IPS-18a (cell line): ENCODE measurements at regions not wholly inside any gene's neighbourhood (a gene's known extent, or its start where the extent isn't known, plus 50 kb on each side); places are given as distances from the start of the nearest gene placed in this dataset.

Experiments
- H3K27ac ChIP-seq: one replicate; pipeline ENCODE4 v1.5.1; 2013; ENCODE audit warnings: low read length
- H3K27me3 ChIP-seq: one replicate; pipeline ENCODE4 v1.6.1; 2013; ENCODE audit warnings: mild to moderate bottlenecking, low read length; ENCODE audit not compliant: control insufficient read depth, insufficient read depth
- H3K36me3 ChIP-seq: one replicate; pipeline ENCODE4 v1.6.1; 2013; ENCODE audit warnings: low read depth, low read length; ENCODE audit not compliant: control insufficient read depth
- H3K4me1 ChIP-seq: one replicate; pipeline ENCODE4 v1.6.1; 2013; ENCODE audit warnings: low read depth, low read length; ENCODE audit not compliant: control insufficient read depth
- H3K4me3 ChIP-seq: one replicate; pipeline ENCODE4 v1.5.1; 2013; ENCODE audit warnings: low read length
- H3K9ac ChIP-seq: one replicate; pipeline ENCODE4 v1.6.1; 2013; ENCODE audit warnings: mild to moderate bottlenecking, low read length, moderate library complexity
- H3K9me3 ChIP-seq: one replicate; pipeline ENCODE4 v1.6.1; 2013; ENCODE audit warnings: low read depth, low read length; ENCODE audit not compliant: control insufficient read depth

- Histone ChIP-seq H3K9ac (no peak overlapping the region), H3K36me3 (no peaks in the 10 kb centered on the region), H3K27ac (no peak overlapping the region), H3K4me3 (no peak overlapping the region), H3K4me1 (peaks cover 16% of the 10 kb centered on the region), H3K9me3 (no peaks in the 10 kb centered on the region), H3K27me3 (no peaks in the 10 kb centered on the region)
Measured at GRCh38 chr5:107100121-107100520, 570.6 kb downstream of the EFNA5 start.

- H3K27ac ChIP-seq: no peak overlapping the region
- peaks cover 3% of the 10 kb centered on the region for H3K9me3 ChIP-seq
- H3K9ac ChIP-seq: no peak overlapping the region
- no peaks in the 10 kb centered on the region for H3K36me3 ChIP-seq
- H3K4me1 ChIP-seq: peaks cover 13% of the 10 kb centered on the region
- no peaks in the 10 kb centered on the region for H3K27me3 ChIP-seq
- no peak overlapping the region for H3K4me3 ChIP-seq
Measured at GRCh38 chr5:107099506-107099905, 571.2 kb downstream of the EFNA5 start.

DNA sequence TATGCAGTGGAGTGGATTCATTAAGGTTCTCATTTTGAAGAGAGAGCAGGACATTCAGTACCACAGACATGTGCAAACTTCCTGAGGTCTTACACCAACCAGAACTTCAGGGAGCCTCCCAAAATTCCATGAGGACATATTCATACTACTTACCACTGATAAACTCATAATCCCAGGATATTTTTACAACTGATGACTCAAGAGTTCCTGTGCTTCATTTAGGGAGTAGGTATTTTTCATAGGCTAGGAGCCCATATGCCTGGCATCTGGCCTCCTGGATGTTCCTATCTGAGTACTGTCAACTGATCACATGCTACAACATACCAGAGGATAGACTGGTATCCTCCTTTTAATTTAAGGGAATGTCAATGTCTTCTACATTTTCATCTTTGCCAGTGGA, 578.0 kb downstream of the EFNA5 start:
- Histone ChIP-seq H3K27me3 (no peaks in the 10 kb centered on the region), H3K9ac (no peak overlapping the region), H3K36me3 (no peaks in the 10 kb centered on the region), H3K27ac (no peak overlapping the region), H3K4me1 (no peaks in the 10 kb centered on the region), H3K4me3 (no peak overlapping the region), H3K9me3 (peaks cover 10% of the 10 kb centered on the region)

- Histone ChIP-seq H3K27me3 (no peaks in the 10 kb centered on the region), H3K4me3 (no peak overlapping the region), H3K9ac (no peak overlapping the region), H3K9me3 (peaks cover 10% of the 10 kb centered on the region), H3K36me3 (no peaks in the 10 kb centered on the region), H3K4me1 (no peaks in the 10 kb centered on the region), H3K27ac (no peak overlapping the region)
Measured at GRCh38 chr5:107090506-107090905, 580.2 kb downstream of the EFNA5 start.

GRCh38 chr5:107088907-107089306, 581.8 kb downstream of the EFNA5 start:
- Histone ChIP-seq H3K4me1 (no peaks in the 10 kb centered on the region), H3K27me3 (no peaks in the 10 kb centered on the region), H3K9me3 (peaks cover 5% of the 10 kb centered on the region), H3K9ac (no peak overlapping the region), H3K27ac (no peak overlapping the region), H3K4me3 (no peak overlapping the region), H3K36me3 (no peaks in the 10 kb centered on the region)

GRCh38 chr5:107085572-107085971, 585.2 kb downstream of the EFNA5 start:
- Histone ChIP-seq H3K4me3 (no peak overlapping the region), H3K9me3 (no peaks in the 10 kb centered on the region), H3K27ac (no peak overlapping the region), H3K27me3 (no peaks in the 10 kb centered on the region), H3K9ac (no peak overlapping the region), H3K36me3 (no peaks in the 10 kb centered on the region), H3K4me1 (no peaks in the 10 kb centered on the region)

GRCh38 chr5:107074996-107075395, 595.7 kb downstream of the EFNA5 start:
- Histone ChIP-seq H3K27ac (no peak overlapping the region), H3K4me1 (no peaks in the 10 kb centered on the region), H3K36me3 (no peaks in the 10 kb centered on the region), H3K9me3 (no peaks in the 10 kb centered on the region), H3K4me3 (no peak overlapping the region), H3K27me3 (no peaks in the 10 kb centered on the region), H3K9ac (no peak overlapping the region)

DNA sequence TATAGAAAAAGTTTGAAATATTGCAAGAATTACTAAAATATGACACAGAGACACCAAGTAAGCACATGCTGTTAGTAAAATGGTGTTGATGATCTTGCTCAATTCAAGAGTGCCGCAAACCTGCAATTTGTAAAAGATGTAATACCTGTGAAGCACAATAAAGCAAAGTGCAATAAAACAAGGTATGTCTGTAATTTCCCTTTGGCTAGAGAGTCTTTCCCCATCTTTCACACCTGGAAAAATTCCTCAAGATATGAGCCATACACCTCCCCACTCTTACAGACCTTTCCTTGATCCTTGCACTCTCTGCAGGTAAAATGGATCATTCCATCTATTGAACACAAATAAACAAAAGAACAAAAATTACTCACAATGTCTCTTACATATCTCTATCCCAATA, 597.8 kb downstream of the EFNA5 start:
- no peaks in the 10 kb centered on the region for H3K9me3 ChIP-seq
- H3K36me3 ChIP-seq: no peaks in the 10 kb centered on the region
- H3K9ac ChIP-seq: no peak overlapping the region
- peaks cover 13% of the 10 kb centered on the region for H3K4me1 ChIP-seq
- no peak overlapping the region for H3K27ac ChIP-seq
- H3K4me3 ChIP-seq: no peak overlapping the region
- H3K27me3 ChIP-seq: no peaks in the 10 kb centered on the region

GRCh38 chr5:107072440-107072839, 598.3 kb downstream of the EFNA5 start:
- Histone ChIP-seq H3K27ac (no peak overlapping the region), H3K4me3 (no peak overlapping the region), H3K9ac (no peak overlapping the region), H3K9me3 (no peaks in the 10 kb centered on the region), H3K4me1 (peaks cover 16% of the 10 kb centered on the region), H3K27me3 (no peaks in the 10 kb centered on the region), H3K36me3 (no peaks in the 10 kb centered on the region)

DNA sequence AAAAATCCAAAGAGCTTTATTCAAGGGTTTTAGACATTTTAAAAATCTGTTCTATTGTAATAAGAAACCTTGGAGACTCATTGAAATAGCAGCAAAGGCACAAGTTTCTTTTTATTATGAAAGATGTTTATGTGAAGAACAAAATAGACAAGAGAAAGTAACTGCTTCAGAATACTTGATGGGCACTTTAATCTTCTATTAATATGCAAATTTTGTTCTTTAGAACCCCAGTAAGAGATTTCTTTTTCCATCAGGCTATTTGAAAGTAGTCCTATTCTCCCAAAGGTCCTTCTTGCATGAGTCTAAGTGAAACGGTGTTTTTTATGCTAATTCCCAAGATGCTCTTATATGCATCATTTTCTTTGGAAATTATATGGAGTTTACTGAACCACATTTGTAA, 602.0 kb downstream of the EFNA5 start:
- H3K27ac ChIP-seq: peak overlapping the region; percentile 13
- peaks cover 24% of the 10 kb centered on the region for H3K4me1 ChIP-seq
- peak overlapping the region; percentile 8 for H3K4me3 ChIP-seq
- no peaks in the 10 kb centered on the region for H3K9me3 ChIP-seq
- no peak overlapping the region for H3K9ac ChIP-seq
- H3K27me3 ChIP-seq: no peaks in the 10 kb centered on the region
- no peaks in the 10 kb centered on the region for H3K36me3 ChIP-seq

- Histone ChIP-seq H3K9ac (no peak overlapping the region), H3K4me1 (peaks cover 24% of the 10 kb centered on the region), H3K27ac (no peak overlapping the region)
Measured at GRCh38 chr5:107067395-107067794, 603.3 kb downstream of the EFNA5 start.

DNA sequence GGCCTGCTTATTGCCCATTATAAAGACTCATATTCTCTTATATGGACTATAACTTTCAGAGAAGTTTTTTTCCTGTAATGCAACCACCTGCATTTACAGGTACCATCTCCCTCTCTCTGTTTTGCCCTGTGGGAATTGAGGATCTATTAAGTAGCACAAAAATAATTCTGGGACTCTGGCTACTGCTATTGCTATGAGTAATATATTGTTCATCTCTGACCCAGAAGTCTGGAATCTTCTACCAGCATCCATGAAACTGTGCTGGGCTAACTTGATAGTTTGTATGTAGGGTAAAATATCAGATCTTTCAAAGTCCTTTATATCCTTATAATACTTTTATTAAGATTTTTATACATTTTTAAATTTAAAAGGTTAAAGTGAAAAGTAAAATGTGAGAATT, 607.2 kb downstream of the EFNA5 start:
- Histone ChIP-seq H3K27ac (no peak overlapping the region), H3K9ac (no peak overlapping the region), H3K27me3 (no peaks in the 10 kb centered on the region), H3K4me3 (no peak overlapping the region), H3K9me3 (no peaks in the 10 kb centered on the region), H3K36me3 (no peaks in the 10 kb centered on the region), H3K4me1 (peaks cover 16% of the 10 kb centered on the region)

More at GRCh38 chr5:107067395-107067794, 603.3 kb downstream of the EFNA5 start:
- H3K4me3 ChIP-seq: no peak overlapping the region
- no peaks in the 10 kb centered on the region for H3K36me3 ChIP-seq
- H3K9me3 ChIP-seq: no peaks in the 10 kb centered on the region
- H3K27me3 ChIP-seq: no peaks in the 10 kb centered on the region
